ENCODE measurements at regions not wholly inside any gene's neighbourhood (a gene's known extent, or its start where the extent isn't known, plus 50 kb on each side); places are given as distances from the start of the nearest gene placed in this dataset.
"Not testable (repeated sequence)": the region's sequence is repeated elsewhere in the genome, so short reads cannot be mapped to it uniquely, and the experiment has no call there.

DNA sequence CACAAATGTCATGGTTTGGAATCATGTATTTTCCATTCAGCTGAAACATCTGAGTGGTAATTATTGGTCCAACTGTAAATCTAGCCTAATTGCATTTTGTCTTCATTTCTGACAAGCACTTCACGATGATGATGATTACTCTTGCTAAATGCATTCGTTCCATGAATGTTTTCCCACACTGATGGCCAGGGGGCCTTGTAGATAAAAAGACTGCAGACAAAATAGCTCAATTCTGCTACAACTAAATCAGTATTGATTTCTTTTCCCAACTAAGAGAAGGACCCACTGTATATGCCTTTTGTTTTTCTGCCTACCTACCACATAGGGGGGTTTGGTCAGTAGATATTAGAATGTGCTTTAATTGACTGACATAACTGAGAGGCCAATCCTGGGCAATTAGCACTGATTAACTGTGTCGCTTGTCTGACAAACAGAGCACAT is 1351.3 kb upstream of the NUDT12 start:
- DNase-seq (ENCODE audit: low spot score) = no peak

DNA sequence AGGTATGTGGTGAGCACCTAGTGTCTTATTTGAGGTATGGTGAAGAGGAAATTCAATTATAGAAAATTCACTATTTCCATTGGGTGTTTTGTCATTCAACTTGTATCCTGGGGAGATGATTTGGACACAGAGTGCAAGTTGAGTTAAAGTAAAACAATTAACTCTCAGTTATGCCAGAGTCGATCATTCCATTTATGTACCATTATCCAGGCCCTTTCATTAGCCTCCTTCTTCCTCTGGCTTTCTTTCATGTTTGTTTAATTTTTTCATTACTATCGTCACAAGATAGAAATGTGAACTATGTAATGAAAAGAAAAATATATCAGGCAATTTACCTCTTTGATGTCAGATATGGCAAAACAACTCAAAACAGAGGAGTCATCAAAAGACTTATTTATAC is 1347.2 kb upstream of the NUDT12 start:
- DNase-seq (ENCODE audit: low spot score) = no peak

DNA sequence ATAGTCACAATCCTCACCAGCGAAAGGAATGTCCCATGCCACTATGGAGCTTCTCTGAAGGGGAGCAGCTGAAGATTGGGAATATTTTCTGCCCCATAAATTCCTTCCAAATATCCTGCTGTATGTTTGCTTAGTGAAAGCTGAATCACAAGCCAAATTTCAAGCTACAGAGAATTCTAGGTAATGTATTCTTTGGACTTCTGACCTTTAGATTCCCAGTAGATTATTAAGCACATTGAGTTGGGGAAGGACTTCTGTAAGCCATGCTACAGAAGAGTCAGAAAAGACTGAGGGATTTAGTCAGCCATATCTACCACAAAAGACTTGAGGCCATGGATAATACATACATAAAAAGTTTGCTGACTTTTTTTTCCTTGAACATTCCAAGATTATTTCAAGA is 1342.0 kb upstream of the NUDT12 start:
- DNase-seq (ENCODE audit: low spot score) = no peak

DNA sequence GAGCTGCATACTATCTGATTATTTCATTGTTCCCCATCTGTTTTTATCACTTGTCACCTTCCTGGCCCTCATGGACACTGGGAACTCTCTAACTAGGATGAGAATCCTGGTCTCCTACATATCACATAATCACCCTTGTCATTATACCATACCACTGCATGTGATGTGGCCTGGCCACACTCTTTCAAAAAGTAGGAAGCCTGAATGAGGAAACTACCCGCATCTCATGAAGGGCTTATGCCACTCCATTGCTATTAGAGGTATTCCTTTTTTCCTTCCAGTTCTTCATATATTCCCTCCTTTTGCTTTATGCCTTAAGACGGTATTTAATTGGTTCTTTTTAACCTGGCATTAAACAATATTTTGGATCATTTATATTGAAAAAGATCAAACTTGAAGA is 1341.4 kb upstream of the NUDT12 start:
- no peak for DNase-seq (ENCODE audit: low spot score)

DNA sequence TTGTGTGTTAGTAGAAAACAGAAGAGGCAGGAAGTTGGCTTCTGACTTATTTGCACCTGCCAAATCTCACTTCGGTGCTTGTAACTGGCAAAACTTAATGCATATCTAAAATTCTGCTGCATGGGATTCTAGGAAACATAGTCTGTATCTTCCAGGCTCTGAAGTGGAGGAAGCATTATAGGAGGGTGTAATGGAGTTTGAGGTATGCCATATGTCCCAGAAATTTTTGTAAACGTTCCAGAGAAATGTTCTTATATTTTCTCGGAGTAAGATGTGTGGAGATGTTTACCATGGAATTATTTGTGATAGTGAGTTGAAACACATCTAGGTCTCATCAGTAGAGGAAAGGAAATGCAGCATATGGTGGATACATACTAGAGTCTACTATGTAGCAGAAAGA is 1329.0 kb upstream of the NUDT12 start:
- no peak for DNase-seq (ENCODE audit: low spot score)

DNA sequence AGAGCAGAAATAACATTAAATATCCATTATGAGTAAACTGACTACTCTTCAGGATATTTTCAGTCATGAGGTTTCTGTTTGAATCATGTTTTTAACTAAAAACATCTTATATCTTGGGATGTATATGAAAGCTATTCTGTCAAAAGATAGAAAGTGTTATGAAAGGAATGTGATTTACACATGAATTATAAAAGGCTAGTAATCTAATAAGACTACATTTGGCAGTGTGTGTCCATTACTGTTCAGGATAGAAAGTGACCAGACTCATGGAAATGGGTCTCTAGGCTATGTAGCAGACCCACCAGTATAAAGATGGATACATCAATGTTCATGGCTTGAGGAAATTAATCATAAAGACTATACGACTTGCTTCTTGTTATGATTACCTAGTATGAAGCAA is 1328.2 kb upstream of the NUDT12 start:
- no peak for DNase-seq (ENCODE audit: low spot score)

DNA sequence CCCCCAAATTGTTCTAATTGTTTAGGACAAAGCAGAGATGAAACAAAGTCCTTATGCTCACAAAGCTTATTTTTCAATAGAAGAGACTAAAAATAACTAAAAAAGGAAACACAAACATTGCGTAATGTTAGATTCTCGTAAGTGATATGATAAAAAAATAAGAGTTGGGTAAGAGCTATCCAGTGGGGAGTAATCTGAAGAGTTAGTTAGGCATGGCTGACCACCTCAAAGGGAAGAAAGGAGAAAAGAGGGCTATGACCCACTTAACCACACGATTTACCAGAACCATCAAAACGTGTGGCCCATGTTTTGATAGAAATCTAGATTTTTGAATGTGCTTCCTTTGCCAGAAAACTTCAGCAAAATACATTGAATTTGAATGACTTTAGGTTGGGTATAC is 1296.8 kb upstream of the NUDT12 start:
- DNase-seq (ENCODE audit: low spot score) = no peak

DNA sequence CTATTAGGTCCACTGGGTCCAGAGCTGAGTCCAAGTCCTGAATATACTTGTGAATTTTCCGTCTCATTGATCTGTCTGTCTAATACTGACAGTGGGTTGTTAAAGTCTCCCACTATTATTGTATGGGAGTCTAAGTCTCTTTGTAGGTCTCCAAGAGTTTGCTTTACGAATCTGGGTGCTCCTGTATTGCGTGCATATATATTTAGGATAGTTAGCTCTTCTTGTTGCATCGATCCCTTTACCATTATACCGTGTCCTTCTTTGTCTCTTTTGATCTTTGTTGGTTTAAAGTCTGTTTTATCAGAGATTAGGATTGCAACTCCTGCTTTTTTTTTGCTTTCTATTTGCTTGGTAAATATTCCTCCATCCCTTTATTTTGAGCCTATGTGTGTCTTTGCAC is 1289.5 kb upstream of the NUDT12 start:
- DNase-seq (ENCODE audit: low spot score) = not testable (repeated sequence)

DNA sequence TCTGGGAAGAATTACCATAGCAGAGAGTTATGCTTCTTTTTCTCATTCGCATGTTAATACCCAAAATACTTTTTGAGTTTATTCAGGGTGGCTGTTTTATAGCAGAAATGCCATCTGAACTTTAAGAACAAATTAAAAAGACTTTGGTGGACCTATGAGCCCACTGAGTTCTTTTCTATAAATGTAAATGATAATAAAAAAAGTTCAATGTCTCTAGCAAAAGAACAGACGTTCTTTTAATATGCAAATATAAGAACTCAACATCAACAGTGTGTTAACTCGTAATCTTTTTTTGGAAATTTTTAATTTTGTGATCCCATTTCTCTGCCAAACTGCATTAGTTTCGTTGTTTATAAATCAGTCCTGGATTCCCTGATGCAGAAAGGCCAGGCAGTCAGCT is 1283.0 kb upstream of the NUDT12 start:
- DNase-seq (ENCODE audit: low spot score) = no peak

DNA sequence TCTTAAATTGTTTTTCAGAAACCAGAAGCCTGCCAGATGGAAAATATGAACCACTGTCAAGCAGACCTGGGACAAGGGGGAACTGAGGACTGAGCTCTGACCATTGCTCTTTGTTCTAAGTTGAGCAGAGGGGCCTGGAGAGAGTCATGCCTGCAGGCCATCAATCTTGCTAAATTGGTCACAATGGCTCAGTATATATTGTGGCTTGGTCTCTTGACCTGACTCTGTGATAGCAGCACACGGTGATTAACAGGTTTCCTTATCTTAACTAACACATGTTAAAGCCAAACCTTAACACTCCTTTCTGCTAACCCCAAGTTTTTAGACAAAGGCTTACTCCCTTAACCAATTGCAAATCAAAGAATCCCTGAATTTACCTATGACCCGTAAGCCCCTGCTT is 1281.2 kb upstream of the NUDT12 start:
- DNase-seq (ENCODE audit: low spot score) = no peak

DNA sequence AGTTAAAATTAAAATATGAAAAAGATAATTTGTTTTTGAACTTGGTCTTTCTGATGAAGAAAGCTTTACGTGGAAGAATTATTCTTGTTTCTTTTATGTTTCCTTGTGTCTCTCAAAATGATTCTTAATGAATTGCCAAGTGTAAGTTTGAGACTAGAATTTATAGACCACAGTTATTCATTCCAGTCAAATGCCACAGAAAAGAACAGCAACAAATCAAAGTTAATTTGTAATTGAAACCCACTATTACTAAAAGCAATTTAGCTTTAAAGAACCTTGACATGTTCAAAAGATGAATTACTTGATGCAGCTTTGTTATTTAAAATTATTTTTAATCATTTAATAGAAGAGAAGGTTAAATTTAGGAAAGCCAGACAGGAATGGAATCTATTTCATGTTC is 1277.7 kb upstream of the NUDT12 start:
- no peak for DNase-seq (ENCODE audit: low spot score)

DNA sequence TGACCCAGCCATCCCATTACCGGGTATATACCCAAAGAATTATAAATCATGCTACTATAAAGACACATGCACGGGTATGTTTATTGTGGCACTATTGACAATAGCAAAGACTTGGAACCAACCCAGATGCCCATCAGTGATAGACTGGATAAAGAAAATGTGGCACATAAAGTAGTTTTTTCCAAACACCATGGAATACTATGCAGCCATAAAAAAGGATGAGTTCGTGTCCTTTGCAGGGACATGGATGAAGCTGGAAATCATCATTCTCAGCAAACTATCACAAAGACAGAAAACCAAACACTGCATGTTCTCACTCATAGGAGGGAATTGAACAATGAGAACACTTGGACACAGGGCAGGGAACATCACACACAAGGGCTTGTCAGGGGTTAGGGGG is 1268.9 kb upstream of the NUDT12 start:
- not testable (repeated sequence) for DNase-seq (ENCODE audit: low spot score)

DNA sequence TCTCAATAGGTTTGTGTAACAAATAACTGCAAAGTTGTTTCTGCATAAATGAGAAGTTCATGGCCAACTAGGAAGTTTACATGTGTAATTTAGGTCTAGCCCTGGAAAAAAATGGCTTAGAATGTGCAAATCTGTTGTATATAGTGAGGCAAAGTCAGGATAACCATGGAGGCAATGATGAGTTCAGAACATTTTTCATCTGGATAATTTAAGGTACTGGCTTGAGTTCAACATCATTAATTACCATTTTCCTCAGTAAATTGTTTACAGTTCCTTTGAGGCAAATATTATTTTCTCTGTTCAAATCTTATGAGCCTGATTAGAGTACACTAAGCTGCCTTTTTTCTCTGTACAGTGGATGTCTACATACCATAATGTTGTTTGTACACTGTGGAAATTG is 1259.0 kb upstream of the NUDT12 start:
- no peak for DNase-seq (ENCODE audit: low spot score)

DNA sequence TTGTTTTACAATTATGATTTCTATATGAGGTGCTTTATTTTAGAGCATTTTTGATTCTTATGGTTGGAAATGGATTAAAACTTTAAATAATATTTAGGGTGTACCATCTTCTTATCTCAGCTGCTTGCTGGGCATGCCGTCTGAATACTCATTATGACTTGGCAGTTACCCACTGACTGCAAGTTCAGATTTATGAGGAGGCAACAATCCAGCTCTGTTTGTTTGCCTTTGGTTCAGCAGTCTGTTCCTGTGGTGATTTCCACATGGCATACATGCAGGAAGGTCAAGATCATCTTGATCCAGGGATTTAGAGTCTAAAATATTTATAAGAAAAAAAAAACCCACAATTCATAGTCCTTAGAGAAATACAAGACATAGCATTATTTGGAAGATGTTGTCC is 1254.5 kb upstream of the NUDT12 start:
- DNase-seq (ENCODE audit: low spot score) = peak; percentile 5

DNA sequence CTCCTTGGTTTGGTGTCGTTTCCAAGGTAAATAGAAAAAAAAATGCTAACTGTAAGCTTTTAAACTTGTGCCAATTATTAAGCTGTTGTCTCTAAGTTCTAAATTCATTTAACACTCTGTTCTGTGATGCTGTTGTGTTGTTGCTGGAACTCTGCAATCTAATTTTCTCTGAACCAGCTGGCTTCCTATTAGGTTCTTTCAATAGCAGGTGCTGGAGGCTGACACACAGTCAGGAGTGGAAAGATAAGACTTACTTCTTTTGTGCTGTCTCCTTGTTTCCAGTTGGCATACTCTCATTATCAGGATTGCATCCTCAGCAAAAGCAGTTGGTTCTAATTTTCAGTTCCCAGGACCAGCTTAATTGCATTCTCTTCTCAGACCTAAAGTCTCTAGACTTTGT is 1252.6 kb upstream of the NUDT12 start:
- DNase-seq (ENCODE audit: low spot score) = no peak

DNA sequence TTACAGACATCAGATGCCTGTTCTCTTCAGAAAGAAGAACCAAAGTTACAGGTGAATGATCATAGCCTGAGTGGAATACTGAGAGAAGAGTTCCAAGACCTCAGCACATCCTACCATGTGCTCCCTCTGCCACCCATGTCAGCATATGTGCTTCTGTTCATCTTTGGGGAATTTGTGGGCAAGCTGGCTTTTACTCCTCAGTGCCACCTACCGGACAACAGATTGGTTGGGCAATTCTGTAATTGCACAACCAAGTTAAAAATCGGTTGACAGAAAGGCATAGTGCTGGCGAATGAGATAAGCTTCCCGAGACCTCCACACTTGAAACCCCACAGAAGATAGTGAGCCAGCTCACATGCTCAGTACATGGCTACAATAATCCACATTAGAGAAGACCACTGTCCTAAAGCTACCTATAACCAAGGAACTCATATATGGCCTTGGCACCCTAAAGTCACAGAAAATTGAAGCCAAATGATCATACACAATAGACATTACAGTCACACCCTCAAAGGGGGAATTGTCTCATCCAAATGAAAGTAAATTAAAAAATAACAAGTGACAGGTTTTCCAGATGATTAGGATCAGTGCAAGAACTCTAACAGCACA is 1238.0 kb upstream of the NUDT12 start:
- peak; percentile 7 for DNase-seq (ENCODE audit: low spot score)

DNA sequence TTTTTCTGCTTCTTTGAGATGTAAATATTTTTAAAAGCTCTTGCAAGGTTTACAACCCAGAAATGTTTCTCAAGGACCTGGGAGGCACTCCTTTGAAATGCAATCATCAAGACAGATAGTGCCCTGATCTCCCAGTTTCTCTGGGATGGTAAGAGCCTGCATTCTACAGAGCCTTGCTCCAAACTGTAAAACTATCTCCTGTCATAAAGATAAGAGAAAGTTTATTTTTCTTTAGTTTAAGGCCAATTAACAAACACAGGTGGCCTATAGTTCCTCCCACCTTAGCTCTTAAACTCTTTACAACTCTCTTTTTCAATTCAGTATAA is 1231.1 kb upstream of the NUDT12 start:
- no peak for DNase-seq (ENCODE audit: low spot score)

DNA sequence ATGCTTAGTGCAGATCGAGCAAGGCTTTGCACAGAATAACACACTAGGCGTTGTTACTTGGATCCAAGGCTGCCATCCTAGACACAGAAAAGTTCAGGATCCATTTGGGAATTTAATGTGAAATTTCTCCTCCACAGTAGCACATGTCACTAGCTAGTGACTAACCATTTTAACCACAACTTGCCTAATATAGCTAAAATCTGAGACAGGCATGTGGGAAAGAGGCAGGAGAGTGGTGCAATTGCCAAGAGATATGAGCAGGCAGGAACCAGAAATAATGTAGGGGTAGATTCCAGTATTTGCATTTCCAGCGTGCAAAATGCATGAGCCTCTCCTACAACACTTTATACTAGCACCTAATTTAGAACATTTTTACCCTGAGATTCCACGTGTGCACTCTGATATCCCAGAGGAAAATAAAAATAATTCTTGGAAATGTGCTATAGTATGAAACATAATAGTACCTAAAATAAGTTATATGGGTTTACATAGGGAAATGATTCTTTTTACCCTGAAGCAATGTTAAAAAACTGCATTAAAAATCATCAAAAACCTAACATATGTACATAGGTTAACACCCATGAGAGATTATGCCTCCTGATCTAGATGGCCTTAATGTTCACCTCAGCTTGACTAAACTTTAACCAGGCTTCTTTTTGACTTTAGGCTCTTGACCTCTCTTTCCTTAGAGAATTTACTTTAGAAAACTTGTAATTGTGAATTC is 1230.6 kb upstream of the NUDT12 start:
- DNase-seq (ENCODE audit: low spot score) = peak; percentile 60

DNA sequence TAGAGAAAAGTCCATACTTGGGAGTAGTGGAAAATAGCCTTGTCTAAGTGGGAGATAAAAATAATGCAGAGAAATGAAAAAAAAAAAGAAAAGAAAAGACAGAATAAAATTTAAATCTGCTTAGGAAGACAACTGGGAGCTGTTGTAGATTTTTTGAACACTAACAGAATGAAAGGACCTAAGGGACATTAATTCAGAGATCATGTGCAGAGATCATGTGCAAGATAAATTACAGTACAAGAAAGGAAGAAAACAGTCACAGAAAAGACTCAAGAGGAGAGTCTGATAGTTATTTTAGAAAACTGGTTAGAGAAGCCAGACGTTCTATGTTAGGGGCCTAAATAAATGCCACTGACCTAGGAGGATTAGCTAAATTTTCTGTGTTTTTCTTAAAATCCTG is 1226.8 kb upstream of the NUDT12 start:
- no peak for DNase-seq (ENCODE audit: low spot score)

DNA sequence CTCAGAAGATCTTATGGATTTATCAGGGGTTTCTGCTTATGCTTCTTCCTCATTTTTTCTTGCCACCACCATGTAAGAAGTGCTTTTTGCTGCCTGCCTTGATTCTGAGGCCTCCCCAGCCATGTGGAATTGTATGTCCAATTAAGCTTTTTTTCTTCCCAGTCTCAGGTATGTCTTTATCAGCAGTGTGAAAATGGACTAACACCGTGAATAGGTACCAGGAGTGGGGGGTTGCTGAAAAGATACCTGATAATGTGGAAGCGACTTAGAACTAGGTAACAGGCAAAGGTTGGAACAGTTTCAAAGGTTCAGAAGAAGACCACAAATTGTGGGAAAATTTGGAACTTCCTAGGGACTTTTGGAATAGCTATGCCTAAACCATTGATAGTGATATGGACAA is 1222.5 kb upstream of the NUDT12 start:
- no peak for DNase-seq (ENCODE audit: low spot score)

DNA sequence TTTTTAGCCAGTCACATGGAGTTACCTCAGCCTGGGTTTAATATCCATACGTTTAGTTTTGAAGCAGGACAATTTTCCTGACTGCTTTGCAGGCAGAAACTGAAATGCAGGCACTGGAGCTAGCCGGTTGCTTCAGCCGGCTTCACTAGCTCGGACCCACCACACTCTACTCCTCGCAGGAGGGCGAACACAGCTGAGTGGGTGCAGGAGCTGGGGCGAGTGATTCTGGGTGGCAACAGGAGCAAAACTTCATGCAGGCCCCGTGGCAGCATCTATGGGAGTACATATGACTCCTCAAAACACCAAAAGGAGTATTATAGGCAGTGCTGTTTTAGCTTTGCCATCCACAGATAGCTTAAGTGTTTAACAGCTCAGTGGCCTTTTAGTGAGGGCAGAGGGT is 1211.8 kb upstream of the NUDT12 start:
- no peak for DNase-seq (ENCODE audit: low spot score)

DNA sequence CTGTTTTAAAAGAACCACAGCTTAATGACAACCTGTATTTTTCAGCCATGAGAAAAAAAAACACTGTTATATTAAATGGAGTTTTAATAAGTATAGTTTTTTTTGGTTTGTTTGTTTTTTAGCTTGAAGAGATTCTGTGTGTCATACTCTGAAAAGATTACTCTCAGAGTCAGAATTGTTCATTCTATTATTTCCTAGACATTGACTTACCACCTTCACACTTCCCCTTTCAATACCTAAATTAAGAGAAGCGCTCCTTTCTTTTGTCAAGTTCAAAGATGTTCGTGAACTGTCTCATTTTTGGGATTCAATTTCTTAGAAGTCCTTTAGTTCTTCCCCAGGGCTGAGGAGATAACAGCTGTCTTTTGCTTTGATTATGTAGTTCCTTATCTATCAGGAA is 1201.6 kb upstream of the NUDT12 start:
- no peak for DNase-seq (ENCODE audit: low spot score)

DNA sequence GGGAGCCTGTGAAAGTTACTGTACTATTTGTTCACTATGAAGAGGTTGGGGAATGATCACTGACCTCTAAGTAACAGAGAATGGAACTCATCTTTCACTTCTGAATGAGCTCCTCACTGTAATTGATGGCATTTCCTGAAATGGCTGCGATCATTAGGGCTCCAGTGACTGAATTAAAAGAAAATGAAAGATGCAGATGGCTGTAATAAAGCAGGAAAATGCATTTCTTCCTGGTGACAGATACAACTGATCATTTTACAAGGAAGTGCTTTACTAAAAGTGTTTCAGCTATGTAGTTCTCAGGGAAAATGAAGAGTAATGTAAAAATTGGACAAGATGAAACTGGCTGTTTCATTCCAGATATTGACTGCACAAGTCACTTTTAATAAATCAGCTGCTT is 1200.6 kb upstream of the NUDT12 start:
- no peak for DNase-seq (ENCODE audit: low spot score)

DNA sequence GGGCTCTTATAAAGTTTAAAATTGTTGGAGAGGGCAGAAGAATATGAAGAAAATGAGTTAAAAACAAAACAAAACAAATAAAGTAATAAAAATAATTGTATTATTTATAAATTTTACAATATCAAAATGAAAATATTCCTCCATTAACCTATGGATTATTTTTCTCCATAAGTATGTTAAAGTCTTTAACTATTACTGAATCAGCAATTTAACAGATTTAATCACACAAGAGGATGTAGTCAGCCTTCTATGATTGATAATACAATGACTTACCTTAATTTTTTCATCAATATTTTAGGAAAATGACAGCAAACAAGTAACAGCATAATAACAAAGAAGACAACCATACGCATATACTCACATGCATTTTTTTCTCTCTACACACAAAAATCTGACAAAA is 1195.3 kb upstream of the NUDT12 start:
- no peak for DNase-seq (ENCODE audit: low spot score)
